HUDEP-2 (cell line): ENCODE measurements at regions not wholly inside any gene's neighbourhood (a gene's known extent, or its start where the extent isn't known, plus 50 kb on each side); places are given as distances from the start of the nearest gene placed in this dataset.

ENCODE experiments used
- DNase-seq, 76 experiments: peaks; one replicate each; lab custom pipeline; 2025; ENCODE audit not compliant: unreplicated experiment in 76 of 76; lab: John Stamatoyannopoulos, UW

DNA sequence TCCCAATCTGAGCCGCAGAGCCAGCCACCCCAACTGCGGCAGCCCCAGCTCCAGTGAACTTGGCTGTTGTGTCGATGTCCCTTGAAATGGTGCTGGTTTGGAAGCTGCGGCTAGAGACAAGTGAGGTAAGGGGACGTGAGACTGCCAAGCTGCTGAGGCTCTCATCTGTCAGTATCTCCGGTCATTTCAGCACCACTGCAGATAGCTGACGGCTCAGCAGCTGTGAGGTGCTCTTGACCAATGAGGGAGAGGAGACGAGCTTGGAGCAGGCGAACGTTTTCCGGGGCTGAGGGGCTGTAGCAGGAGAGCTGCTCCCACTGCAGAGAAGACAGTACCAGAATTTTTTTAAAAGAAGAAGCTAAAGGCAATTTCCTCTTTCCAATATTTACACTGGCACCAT, 175.5 kb upstream of the CASK start:
- DNase-seq = no peak

DNA sequence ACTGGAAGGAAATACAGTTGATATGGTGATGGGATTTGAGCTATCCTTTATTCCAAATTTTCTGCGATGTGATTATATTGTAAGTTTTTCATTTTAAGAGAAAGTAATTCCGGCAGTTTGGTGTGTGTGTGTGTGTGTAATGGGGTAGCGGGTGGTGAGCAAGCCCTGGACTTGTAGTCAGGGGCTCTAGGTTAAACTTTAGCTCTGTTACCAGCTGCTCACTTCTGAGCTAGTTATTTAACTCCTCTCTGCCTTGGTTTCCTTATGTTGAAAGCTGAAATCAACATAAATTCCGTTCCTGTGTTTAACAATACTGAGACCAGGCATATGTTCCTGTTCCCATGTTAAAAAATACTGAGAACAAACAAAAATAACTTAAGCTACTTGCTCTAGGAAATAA, 174.1 kb upstream of the CASK start:
- DNase-seq = no peak

DNA sequence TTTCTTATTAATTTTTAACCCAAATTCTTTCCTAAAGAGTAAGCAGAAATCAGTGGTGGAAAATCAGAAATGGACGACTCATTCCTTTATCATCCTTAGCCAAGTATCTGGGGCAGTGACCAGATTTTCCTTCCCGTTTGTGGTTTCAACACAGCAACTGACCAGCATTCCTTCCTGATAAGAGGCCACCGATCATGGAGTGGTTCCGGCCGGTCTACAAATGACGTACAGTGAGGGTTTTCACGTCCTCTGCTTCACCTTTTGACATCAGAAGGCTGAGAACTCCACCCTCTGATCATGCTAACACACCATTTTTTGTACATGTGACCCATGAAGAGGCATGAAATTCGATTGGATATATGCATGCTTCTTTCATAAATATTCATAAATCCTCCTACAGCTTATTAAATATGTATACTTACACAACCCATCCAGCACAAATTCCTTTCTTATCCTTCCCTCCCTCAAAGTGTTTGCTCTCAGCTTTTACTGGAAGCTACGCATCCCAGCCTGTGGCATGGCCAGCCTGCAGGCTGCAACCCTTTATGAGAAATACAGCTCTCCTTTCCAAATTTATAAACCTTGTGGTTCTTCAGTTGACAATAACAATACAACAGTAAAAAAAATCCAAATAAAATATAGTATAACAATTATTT, 173.0 kb upstream of the CASK start:
- DNase-seq = peak in 2 of 76 experiments; percentile 4 to 16

DNA sequence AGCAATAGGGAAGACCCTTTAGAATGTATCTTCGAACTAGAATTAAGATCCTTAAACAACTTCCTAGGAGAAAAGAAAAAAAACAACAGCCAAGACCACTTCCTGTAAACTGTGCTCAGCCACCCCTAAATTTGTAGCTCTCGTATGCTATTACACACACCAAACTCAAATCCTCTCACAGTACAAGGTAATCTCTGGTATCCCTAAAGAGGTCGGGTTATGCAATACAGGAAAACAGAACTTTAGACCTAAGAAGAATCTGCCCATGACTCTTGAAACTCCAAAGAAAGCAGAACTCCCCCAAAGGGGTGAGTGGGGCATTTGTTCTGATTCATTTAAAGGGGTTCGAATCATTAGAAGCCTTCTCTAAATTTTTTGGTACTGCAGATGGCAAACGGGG, 170.9 kb upstream of the CASK start:
- DNase-seq = no peak

DNA sequence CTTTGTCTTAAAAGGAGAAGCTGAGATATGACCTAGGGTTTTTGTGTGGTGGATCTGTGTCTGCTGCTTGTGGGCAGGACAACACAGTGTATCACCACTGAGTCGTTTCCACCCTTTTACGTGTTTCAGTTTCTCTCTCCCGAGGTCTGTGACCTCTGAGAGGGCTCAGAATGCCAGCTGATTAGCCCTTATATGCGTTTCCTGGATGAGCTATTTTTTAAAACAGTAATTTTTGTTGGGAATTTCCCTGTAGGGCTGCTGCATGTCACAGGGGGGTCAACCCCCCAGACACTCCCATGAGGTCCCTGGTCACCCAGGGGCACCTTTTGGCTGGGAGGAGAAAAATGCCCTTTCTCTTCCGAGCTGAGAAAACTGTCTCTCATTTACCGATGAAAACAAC, 170.4 kb upstream of the CASK start:
- no peak for DNase-seq

DNA sequence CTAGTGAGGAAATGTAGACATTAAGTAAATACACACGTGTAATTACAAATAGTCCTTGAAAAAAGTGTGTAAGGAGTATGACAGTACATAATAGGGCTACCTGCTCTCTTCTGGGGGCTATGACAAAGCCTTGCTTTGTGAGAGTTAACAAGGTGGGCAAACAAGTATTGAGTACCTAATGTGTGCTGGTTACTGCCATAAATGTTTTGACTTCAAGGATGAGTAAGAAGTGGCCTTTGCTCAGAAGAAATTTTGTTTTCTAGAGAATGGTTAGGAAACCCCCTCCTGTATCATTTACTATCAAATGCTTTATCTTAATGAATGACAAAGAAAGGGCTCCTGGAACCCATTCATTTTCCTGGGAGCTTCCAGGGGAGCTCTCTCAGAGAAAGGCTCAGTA, 167.0 kb upstream of the CASK start:
- no peak for DNase-seq

DNA sequence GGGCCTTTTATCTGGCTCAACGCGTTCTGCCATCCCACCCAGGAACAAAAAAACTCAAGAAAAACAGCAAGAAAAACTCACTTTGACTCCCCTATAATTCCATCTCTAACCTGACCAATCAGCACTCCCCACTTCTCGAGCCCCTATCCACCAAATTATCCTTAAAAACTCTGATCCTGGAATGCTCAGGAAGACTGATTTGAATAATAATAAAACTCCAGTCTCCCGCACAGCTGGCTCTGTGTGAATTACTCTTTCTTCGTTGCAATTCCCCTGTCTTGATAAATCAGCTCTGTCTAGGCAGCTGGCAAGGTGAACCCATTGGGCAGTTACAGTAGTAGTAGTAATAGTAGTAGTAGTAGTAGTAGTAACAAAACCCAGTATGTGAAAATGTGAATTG, 165.7 kb upstream of the CASK start:
- no peak for DNase-seq

DNA sequence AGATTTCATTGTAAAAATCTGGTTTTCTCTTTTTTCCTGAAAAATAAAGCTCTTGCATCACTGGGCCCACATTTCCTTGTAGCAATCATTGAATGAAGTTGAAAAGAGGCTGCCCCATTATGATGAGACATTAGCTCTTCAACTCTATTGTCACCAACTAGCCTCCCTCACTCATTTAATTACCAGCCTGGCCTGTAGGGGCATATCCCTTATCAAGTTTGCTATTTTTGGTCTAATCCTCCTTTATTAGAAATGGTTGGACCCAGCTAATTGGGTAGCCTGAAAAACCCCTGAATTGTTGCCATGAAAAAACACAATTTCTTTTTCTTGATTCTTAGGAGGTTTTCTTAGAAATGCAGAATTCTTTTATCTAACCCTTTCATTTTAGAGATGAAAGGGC, 164.6 kb upstream of the CASK start:
- DNase-seq = peak in 1 of 76 experiments; percentile 0

DNA sequence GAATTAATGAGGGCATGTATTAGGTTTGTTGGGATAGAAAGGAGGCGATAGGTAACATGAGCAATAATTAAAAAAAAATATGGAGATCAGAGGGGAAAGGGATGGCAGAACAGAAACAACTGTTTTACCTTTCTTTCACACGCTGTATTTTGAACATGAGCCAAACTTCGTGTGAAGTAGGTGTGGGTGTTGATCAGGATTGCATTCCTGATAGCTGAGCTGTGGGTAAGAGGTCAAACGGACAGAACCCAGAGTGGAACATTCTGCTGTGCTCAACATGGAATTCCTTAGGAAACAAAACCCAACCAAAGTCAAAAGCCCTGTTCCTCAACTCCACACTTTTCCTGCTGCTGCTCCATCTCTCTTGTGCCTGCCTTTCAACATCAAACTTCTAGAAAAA, 162.5 kb upstream of the CASK start:
- DNase-seq = no peak

DNA sequence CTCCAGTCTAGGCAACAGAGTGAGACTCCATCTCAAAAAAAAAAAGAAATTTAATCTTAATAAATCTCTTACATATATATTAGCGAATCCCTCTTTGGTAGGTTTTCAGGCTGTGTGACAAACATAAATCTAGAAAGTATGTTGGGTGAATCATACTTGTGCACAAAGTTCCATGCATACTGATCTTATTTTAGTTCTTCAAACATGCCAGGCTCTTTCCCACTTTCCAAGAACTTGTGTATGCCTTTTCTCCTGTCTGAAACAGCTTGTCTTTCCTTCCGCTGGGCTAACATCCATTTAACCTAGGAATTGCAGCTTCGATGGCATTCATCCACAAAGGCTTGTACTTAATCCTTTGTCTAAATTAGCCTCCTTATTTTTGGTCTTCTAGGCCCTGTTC, 156.6 kb upstream of the CASK start:
- DNase-seq = no peak

DNA sequence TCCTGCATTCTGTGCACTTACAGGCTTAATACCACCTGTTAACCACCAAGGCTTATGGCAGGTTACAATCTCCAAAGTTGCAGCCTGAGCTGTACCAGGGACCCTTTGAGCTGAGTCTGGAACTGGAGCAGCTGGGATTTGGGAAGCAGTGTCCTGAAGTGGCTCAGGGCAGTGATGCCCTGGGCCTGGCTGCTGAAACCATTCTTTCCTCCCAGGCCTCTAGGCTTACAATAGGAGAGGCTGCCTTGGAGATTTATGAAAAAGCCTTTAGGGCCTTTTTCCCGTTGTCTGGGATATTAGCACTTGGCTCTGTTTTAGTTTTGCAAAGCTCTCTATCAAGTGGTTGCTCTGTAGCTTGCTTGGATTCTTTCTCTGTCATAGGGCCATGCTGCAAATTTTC, 154.3 kb upstream of the CASK start:
- no peak for DNase-seq

DNA sequence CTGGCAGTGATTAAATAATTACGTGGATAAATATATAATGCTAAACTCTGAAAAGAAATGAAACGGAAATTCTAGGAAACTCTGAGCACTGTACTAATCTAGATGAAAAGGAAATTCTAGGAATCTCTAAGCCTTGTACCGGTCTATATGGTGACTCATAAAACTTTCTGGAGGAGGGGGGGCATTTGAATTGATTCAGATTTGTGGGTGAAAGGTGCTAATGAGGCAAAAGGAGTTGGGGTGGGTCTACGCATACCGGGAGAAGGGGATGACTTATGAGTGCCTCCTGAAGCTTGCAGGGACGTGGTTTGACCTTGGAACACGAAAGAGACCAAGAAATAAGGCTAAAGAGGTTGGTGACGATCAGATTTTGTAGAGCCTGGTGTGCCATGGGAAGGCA, 151.7 kb upstream of the CASK start:
- no peak for DNase-seq

DNA sequence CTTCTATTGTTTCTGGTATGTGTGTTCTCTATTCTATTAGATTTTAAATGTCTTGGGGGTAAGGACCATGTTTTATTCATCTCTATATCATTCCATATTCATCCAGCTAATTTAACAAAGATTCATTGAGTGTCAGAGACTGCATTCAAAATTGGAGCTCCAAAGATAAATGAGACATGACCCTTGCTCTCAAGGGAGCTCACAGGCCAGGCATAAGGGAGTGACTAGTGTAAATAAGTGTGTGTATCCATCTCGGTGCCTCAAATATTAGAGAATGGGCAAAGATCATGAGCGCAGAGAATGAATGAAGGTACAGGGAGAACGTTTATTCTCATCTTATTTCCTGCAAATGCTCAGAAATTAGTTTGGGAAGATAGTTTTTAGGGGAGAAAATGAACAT, 150.1 kb upstream of the CASK start:
- DNase-seq = no peak

DNA sequence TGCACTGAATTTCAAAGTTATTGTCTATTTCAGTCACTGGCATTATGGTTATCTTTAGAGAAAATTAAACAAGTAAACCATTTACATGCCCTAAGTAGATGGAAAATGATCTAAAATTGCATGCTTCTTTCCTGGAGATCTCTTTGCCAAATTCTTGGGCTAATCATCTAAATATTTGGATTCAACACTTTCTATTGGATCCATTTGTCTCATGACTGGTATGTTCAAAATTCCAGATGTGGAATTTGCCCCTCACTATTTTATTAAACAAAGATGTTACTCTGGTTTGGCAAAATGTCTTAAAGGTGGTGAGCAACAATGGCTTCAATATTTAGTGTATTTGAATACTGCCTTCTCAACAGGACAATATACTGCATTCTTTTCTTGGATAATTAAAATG, 147.5 kb upstream of the CASK start:
- DNase-seq = no peak

DNA sequence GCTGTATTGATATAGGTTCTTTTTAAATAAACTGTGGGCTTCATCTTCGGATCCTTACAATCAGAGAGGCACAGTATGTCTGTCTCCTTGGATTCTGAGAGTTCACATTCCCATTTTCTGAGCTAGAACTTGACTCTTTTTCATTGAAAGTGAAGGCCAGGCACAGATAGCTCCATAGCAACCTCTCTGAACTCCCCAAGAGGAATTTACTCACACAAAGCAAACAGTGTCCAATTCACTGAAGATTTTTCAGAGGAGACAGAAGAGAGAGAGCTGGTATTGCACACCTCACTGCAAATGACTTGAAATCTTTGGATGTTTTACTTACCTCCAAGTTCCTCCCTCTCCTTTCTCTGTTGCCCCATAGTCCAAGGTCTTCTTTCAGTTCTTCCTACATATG, 130.9 kb upstream of the CASK start:
- no peak for DNase-seq

DNA sequence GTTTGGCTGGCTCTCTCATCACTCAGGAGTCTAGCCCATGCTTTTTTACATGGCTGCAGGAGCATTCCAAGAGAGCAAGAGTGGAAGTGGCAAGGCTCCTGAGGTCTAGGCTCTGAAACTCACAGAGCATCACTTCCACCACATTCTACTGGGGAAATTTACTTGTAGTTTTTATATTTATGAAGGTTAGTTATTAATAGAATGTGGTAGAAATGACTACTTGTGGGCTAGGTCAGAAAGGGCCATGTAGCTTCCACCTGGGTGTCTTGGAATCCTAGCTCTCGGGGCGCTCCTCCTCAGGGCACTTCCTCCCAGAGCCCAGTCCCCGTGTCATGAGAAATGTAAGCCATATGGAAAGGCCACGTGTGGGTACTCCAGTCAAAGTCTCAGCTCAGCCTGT, 127.0 kb upstream of the CASK start:
- no peak for DNase-seq

DNA sequence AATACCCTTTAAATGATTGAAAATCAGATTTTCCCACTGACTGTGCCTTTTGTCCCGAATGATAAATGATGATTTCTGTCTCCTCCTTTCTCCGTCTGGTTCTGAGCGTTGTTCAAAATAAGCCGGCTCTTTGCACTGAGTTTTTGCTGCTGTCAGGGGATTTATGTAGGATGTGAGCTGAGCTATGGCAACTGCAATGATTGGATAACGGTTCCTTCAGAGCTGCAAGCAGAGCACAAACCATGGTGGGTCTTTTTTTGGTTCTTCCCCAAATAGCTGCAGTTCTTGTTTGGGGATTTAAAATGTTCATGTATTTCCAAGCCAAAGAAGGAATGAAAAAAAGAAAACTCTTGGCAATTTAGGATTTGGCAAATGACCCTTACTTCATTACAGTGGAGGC, 124.5 kb upstream of the CASK start:
- no peak for DNase-seq

DNA sequence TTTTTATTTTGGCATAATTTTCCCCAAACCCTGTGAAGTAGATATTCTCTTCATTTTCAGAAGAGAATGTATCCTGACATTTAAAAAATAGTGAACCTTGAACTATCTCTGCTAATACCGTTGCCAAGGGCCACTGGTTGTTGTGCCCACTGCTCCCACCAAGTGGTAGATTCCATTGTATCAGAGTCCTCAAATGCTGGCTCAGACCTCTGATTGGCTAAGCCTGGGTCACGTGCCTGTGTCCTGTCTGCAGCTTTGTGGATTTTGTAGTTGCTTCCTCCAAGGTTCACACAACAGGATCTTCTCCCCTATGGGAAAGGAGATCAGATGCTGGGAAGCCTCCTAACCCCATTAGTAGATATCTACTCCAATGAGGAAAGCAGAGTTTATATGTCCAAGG, 104.8 kb upstream of the CASK start:
- DNase-seq = peak in 1 of 76 experiments; percentile 2

DNA sequence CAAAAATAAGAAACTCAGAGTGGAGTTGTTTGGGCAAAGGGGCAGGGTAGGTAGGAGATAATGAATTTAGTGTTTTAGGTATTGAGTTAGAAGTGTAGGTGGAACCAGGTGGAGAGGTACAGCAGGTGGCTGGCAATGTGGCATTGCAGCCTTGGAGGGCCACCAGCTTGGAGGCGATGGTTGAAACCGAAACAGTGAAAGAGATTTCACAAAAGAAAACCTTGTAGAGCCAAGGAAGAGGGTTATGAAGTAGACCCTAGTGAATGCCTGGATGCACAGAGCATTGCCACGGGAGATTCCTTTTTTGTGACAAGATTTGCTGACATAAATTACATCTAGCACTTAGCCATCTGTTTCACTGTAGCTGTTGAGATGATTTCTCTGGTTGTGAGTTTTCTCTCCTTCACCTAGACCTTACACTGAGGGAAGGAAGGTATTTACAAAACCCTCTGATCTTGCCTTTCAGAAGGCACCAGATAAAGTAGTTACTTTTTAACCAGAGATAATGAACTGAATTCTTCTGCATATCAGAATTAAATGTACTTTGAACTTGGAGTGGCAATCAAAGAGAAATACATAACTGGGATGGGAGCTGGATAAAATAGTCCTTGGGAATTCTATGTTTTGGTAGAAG, 104.1 kb upstream of the CASK start:
- DNase-seq = no peak

DNA sequence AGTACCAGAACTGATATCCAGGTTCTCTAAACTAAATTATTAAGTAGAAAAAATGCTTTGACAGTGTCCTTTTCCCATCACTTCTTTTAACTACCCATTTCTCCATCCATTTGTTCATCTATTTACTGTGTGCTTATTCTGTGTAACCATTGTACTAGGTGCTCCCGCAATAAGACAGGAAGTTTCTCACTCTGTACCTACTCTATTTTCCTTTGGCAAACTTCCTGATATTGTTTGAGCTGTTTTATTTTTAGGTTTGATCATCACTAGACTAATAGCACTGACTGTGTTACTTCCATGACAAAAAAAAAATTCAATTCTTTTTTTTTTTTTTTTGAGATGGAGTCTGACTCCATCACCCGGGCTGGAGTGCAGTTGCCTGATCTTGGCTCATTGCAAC, 102.5 kb upstream of the CASK start:
- no peak for DNase-seq

DNA sequence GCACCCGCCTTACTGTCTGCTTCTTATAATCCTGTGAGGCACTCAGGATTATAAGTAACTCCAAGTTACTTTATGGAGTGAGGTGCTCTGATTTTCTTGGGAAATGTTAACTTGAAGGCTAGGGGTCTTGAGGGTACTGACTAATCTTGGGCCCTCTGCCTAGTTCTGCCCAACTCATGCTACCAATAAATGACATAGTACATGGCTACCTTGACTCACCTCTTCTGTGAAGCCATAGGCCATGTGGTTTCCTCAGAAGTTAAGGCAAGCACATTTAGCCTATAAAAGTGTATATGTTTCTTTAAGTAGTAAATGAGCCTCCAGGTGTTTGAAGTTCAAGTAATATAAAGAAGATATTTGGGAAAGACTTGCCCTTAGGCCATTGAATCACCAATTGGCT, 99.8 kb upstream of the CASK start:
- no peak for DNase-seq

DNA sequence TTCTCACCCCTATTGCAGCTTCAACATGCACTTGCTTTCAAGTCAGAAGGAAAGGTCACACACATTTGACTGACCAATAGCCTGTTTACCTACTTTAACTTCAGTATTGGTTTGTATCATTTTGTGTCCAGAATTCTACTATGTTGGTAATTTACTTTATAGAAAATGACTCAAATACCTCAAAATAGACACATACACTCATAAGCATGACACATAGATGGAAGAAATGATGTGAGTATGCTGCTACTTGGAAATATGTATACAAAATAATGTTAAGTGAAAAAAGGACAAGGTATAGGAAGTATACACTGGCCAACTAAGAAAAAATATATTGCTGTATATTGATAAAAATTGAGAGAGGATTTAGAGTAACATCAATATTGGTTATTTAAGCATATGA, 98.8 kb upstream of the CASK start:
- DNase-seq = no peak

DNA sequence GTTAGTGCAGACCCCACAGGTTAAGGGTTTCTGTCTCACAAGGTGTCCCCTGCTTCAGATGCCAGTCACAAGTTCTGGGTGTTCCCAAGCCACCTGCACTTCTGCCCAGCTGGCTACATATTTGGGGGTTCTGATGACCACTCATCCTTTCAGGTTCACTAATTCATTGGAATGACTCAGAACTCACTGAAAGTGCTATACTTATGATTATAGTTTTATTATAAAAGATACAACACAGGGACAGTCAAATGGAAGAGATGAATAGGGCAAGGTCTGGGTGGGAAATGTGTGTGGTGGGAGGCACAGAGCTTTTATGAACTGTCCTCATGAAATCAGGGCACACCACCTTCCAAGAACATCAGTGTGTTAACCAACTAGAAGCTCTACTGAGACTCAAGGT, 97.7 kb upstream of the CASK start:
- DNase-seq = no peak
